Neural progenitor cell (in vitro differentiated cells): ENCODE measurements at regions not wholly inside any gene's neighbourhood (a gene's known extent, or its start where the extent isn't known, plus 50 kb on each side); places are given as distances from the start of the nearest gene placed in this dataset.

Experiments used
- DNase-seq: peaks from one replicate; pipeline ENCODE4 v3.0.0-alpha.2; 2016; ENCODE audit warnings: low spot score
- H2AFZ ChIP-seq: fragments of 200-600 bp; sonication (generic); replicated peaks from 2 replicates; pipeline ENCODE4 v1.6.1; 2016; ENCODE audit warnings: antibody characterized with exemption
- H3F3A ChIP-seq: fragments of 200-600 bp; sonication (generic); 2 replicates; pipeline ENCODE4 v1.6.1; 2016; ENCODE audit warnings: antibody characterized with exemption, low read depth
- H3K27ac ChIP-seq: fragments of 200-600 bp; sonication (generic); 2 replicates; pipeline ENCODE4 v1.5.1; 2016; ENCODE audit warnings: mild to moderate bottlenecking
- H3K27me3 ChIP-seq: fragments of 200-600 bp; sonication (generic); 2 replicates; pipeline ENCODE4 v1.6.1; 2016; ENCODE audit warnings: mild to moderate bottlenecking, moderate library complexity
- H3K36me3 ChIP-seq: fragments of 200-600 bp; sonication (generic); 2 replicates; pipeline ENCODE4 v1.5.1; 2016
- H3K4me1 ChIP-seq: fragments of 200-600 bp; sonication (generic); 2 replicates; pipeline ENCODE4 v1.6.1; 2016; ENCODE audit warnings: mixed run types
- H3K4me2 ChIP-seq: fragments of 200-600 bp; sonication (generic); 2 replicates; pipeline ENCODE4 v1.6.1; 2016
- H3K4me3 ChIP-seq: fragments of 200-600 bp; sonication (generic); 2 replicates; pipeline ENCODE4 v1.5.1; 2016
- H3K79me2 ChIP-seq: fragments of 200-600 bp; sonication (generic); 2 replicates; pipeline ENCODE4 v1.6.1; 2016; ENCODE audit warnings: low read depth
- H3K9ac ChIP-seq: fragments of 200-600 bp; sonication (generic); 2 replicates; pipeline ENCODE4 v1.6.1; 2016
- H3K9me3 ChIP-seq: fragments of 200-600 bp; sonication (generic); 2 replicates; pipeline ENCODE4 v1.5.1; 2016; ENCODE audit warnings: low read depth
- H4K20me1 ChIP-seq: fragments of 200-600 bp; sonication (generic); 2 replicates; pipeline ENCODE4 v1.6.1; 2016; ENCODE audit warnings: low read depth
- H3K27ac Mint-ChIP-seq: 3 replicates; pipeline ENCODE4 v1.8.0; 2021; ENCODE audit warnings: mixed read lengths
- H3K27me3 Mint-ChIP-seq: 2 replicates; pipeline ENCODE4 v1.8.0; 2022; ENCODE audit warnings: low read depth, mild to moderate bottlenecking, inconsistent platforms, moderate library complexity, mixed read lengths; ENCODE audit not compliant: insufficient read depth
- H3K36me3 Mint-ChIP-seq: 3 replicates; pipeline ENCODE4 v1.8.0; 2021; ENCODE audit warnings: mixed read lengths
- H3K4me1 Mint-ChIP-seq: 3 replicates; pipeline ENCODE4 v1.8.0; 2021; ENCODE audit warnings: mixed read lengths
- H3K4me3 Mint-ChIP-seq: 3 replicates; pipeline ENCODE4 v1.8.0; 2021; ENCODE audit warnings: mild to moderate bottlenecking, moderate library complexity, mixed read lengths
- H3K9me3 Mint-ChIP-seq: 3 replicates; pipeline ENCODE4 v1.8.0; 2020; ENCODE audit warnings: mixed read lengths
- CTCF ChIP-seq: fragments of 200-600 bp; sonication (generic); IDR thresholded peaks from 2 replicates; pipeline ENCODE4 v1.5.1; 2017; ENCODE audit warnings: antibody characterized with exemption, mild to moderate bottlenecking
- EZH2 ChIP-seq: fragments of 200-600 bp; sonication (generic); IDR thresholded peaks from 2 replicates; pipeline ENCODE4 v1.6.1; 2017; ENCODE audit warnings: antibody characterized with exemption, mild to moderate bottlenecking, moderate library complexity
- EZH2phosphoT487 ChIP-seq: fragments of 200-600 bp; sonication (generic); IDR thresholded peaks from 2 replicates; pipeline ENCODE4 v1.6.1; 2017; ENCODE audit warnings: antibody characterized with exemption

- no peak for DNase-seq
- Mint-ChIP-seq H3K4me1 (no peaks in the 10 kb centered on the region), H3K27me3 (no peaks in the 10 kb centered on the region), H3K9me3 (peaks cover 12% of the 10 kb centered on the region), H3K36me3 (no peaks in the 10 kb centered on the region), H3K27ac (no peak overlapping the region), H3K4me3 (no peak overlapping the region)
- no peaks in the 10 kb centered on the region for H4K20me1 ChIP-seq
- no peaks in the 10 kb centered on the region for H3F3A ChIP-seq
- no peaks in the 10 kb centered on the region for H3K4me1 ChIP-seq
- H3K79me2 ChIP-seq, result no peaks in the 10 kb centered on the region
- H3K9ac ChIP-seq, result no peak overlapping the region
- H3K4me2 ChIP-seq, result no peak overlapping the region
- H3K27me3 ChIP-seq, result no peaks in the 10 kb centered on the region
- TF ChIP-seq CTCF (no peak), EZH2 (no peak), EZH2phosphoT487 (no peak)
- H3K36me3 ChIP-seq, result no peaks in the 10 kb centered on the region
- H3K4me3 ChIP-seq, result no peak overlapping the region
- no peak overlapping the region for H3K27ac ChIP-seq
- H2AFZ ChIP-seq, result no peak overlapping the region
- H3K9me3 ChIP-seq, result no peaks in the 10 kb centered on the region
Measured at GRCh38 chr4:147299205-147299604, 181.7 kb upstream of the EDNRA start.

- no peaks in the 10 kb centered on the region for H4K20me1 ChIP-seq
- no peak overlapping the region for H3K9ac ChIP-seq
- H3F3A ChIP-seq, result no peaks in the 10 kb centered on the region
- H3K4me3 ChIP-seq, result no peak overlapping the region
- TF ChIP-seq EZH2phosphoT487, result no peak
- H3K27ac ChIP-seq, result no peak overlapping the region
- no peak for DNase-seq
- Mint-ChIP-seq H3K27me3 (no peaks in the 10 kb centered on the region), H3K27ac (no peak overlapping the region), H3K4me3 (no peak overlapping the region), H3K36me3 (no peaks in the 10 kb centered on the region), H3K4me1 (peaks cover 2% of the 10 kb centered on the region), H3K9me3 (no peaks in the 10 kb centered on the region)
- no peak overlapping the region for H2AFZ ChIP-seq
- H3K27me3 ChIP-seq, result no peaks in the 10 kb centered on the region
- H3K9me3 ChIP-seq, result no peaks in the 10 kb centered on the region
- no peak overlapping the region for H3K4me2 ChIP-seq
- no peaks in the 10 kb centered on the region for H3K4me1 ChIP-seq
- no peaks in the 10 kb centered on the region for H3K79me2 ChIP-seq
- no peaks in the 10 kb centered on the region for H3K36me3 ChIP-seq
Measured at GRCh38 chr4:147303174-147303872, 177.6 kb upstream of the EDNRA start.

- TF ChIP-seq EZH2 (no peak), CTCF (no peak), EZH2phosphoT487 (no peak)
- H3K4me3 ChIP-seq, result no peak overlapping the region
- Mint-ChIP-seq H3K27ac (no peak overlapping the region), H3K9me3 (no peaks in the 10 kb centered on the region), H3K27me3 (no peaks in the 10 kb centered on the region), H3K36me3 (no peaks in the 10 kb centered on the region), H3K4me1 (peaks cover 7% of the 10 kb centered on the region), H3K4me3 (no peak overlapping the region)
- no peak for DNase-seq
- no peaks in the 10 kb centered on the region for H3K9me3 ChIP-seq
- H4K20me1 ChIP-seq, result no peaks in the 10 kb centered on the region
- H3K27me3 ChIP-seq, result no peaks in the 10 kb centered on the region
- no peak overlapping the region for H3K9ac ChIP-seq
- no peaks in the 10 kb centered on the region for H3K36me3 ChIP-seq
- no peak overlapping the region for H2AFZ ChIP-seq
- H3K4me2 ChIP-seq, result no peak overlapping the region
- no peak overlapping the region for H3K27ac ChIP-seq
- H3K4me1 ChIP-seq, result peaks cover under 1% of the 10 kb centered on the region
- H3F3A ChIP-seq, result no peaks in the 10 kb centered on the region
- no peaks in the 10 kb centered on the region for H3K79me2 ChIP-seq
Measured at GRCh38 chr4:147303873-147304229, 177.0 kb upstream of the EDNRA start.

GRCh38 chr4:147307896-147308674, 172.8 kb upstream of the EDNRA start:
- Histone ChIP-seq H2AFZ (no peak overlapping the region), H3K4me1 (peaks cover 20% of the 10 kb centered on the region), H3F3A (no peaks in the 10 kb centered on the region), H3K9me3 (no peaks in the 10 kb centered on the region), H3K27me3 (no peaks in the 10 kb centered on the region), H4K20me1 (no peaks in the 10 kb centered on the region), H3K4me2 (no peak overlapping the region), H3K36me3 (no peaks in the 10 kb centered on the region), H3K79me2 (no peaks in the 10 kb centered on the region), H3K4me3 (no peak overlapping the region), H3K9ac (no peak overlapping the region), H3K27ac (no peak overlapping the region)
- TF ChIP-seq CTCF (no peak), EZH2phosphoT487 (no peak), EZH2 (no peak)
- Mint-ChIP-seq H3K4me1 (peaks cover 38% of the 10 kb centered on the region), H3K4me3 (no peak overlapping the region), H3K27ac (no peak overlapping the region), H3K9me3 (no peaks in the 10 kb centered on the region), H3K27me3 (no peaks in the 10 kb centered on the region), H3K36me3 (no peaks in the 10 kb centered on the region)
- DNase-seq, result no peak
